ENCODE measurements at regions not wholly inside any gene's neighbourhood (a gene's known extent, or its start where the extent isn't known, plus 50 kb on each side); places are given as distances from the start of the nearest gene placed in this dataset.

DNA sequence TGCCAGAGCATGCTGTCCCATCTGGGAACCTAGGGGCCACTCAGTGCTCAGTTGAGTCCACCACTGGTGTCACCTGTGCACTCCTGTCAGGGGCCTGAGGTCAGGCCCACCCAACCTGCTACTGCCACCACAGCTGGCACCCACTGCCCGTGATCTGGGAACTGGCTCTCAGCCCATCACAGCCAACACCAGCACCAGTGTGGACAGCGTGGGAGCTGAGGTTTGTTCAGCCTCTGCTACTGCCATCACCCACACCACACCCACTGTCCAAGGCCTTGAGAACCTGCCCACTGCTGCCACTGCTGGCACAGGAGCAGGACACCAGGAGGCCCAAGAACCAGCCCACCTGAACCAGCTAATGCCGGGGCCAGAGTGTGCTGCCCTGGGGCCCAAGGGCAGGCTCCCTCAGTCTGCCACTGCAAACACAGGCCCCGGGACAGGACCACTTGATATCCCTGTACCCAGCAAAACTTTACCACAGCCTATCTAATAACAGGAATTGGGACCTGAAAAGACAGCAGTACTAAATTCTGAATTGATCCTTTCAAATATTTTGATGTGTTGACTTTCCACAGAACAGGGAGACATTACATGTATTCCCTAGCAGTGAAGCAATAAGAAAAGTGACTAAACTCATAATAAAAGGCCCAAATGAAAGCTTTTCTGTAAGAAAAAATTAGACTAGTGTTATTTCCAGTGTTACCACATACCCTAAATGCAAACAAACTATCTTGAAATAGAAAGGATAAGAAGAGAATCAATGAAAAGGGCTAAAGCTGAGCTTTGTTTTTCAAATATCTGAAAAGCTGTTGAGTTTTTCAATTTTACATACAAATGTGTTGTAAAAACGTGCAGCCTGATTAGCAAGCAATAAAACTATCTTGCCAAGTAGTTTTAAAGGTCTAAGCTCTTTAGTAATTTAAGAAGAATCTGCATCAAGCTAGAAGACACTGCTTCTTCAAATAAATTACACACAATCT lies 640.7 kb downstream of the METTL4 start:
- TF ChIP-seq ZNF232 (CRISPR knock-in tag; IDR thresholded peaks at IDR 0.05) (no peak), CTCF (IDR thresholded peaks at IDR 0.05) (no peak), TCF7 (CRISPR knock-in tag; IDR thresholded peaks at IDR 0.05; ENCODE audit: low read depth) (no peak), MAX (CRISPR knock-in tag; IDR thresholded peaks at IDR 0.05) (no peak), IRF2 (CRISPR knock-in tag; IDR thresholded peaks at IDR 0.05; ENCODE audit: borderline replicate concordance, low read depth) (no peak), JUN (CRISPR knock-in tag; IDR thresholded peaks at IDR 0.05) (no peak), USF2 (CRISPR knock-in tag; IDR thresholded peaks at IDR 0.05) (no peak), KAT7 (CRISPR knock-in tag; IDR thresholded peaks at IDR 0.05; ENCODE audit: borderline replicate concordance) (no peak), TEAD4 (CRISPR knock-in tag; IDR thresholded peaks at IDR 0.05) (no peak), NR1H2 (CRISPR knock-in tag; IDR thresholded peaks at IDR 0.05) (no peak)
- TF ChIP-seq, protein P1, sequence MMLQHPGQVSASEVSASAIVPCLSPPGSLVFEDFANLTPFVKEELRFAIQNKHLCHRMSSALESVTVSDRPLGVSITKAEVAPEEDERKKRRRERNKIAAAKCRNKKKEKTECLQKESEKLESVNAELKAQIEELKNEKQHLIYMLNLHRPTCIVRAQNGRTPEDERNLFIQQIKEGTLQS (CRISPR knock-in tag; conservative IDR thresholded peaks at IDR 0.05) = no peak
- TF ChIP-seq, protein P2, sequence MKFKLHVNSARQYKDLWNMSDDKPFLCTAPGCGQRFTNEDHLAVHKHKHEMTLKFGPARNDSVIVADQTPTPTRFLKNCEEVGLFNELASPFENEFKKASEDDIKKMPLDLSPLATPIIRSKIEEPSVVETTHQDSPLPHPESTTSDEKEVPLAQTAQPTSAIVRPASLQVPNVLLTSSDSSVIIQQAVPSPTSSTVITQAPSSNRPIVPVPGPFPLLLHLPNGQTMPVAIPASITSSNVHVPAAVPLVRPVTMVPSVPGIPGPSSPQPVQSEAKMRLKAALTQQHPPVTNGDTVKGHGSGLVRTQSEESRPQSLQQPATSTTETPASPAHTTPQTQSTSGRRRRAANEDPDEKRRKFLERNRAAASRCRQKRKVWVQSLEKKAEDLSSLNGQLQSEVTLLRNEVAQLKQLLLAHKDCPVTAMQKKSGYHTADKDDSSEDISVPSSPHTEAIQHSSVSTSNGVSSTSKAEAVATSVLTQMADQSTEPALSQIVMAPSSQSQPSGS (CRISPR knock-in tag; IDR thresholded peaks at IDR 0.05; ENCODE audit: borderline replicate concordance, low read depth) = no peak

Data from WTC11 (cell line).